ENCODE measurements at regions not wholly inside any gene's neighbourhood (a gene's known extent, or its start where the extent isn't known, plus 50 kb on each side); places are given as distances from the start of the nearest gene placed in this dataset.

- TF ChIP-seq BCL6B (tag by site-specific recombination; IDR thresholded peaks at IDR 0.05), result no peak
- TF ChIP-seq ZNF423 (tag by site-specific recombination; IDR thresholded peaks at IDR 0.05), result no peak
- no peak for TF ChIP-seq ZBTB20 (tag by site-specific recombination; IDR thresholded peaks at IDR 0.05)
- TF ChIP-seq, protein P1, sequence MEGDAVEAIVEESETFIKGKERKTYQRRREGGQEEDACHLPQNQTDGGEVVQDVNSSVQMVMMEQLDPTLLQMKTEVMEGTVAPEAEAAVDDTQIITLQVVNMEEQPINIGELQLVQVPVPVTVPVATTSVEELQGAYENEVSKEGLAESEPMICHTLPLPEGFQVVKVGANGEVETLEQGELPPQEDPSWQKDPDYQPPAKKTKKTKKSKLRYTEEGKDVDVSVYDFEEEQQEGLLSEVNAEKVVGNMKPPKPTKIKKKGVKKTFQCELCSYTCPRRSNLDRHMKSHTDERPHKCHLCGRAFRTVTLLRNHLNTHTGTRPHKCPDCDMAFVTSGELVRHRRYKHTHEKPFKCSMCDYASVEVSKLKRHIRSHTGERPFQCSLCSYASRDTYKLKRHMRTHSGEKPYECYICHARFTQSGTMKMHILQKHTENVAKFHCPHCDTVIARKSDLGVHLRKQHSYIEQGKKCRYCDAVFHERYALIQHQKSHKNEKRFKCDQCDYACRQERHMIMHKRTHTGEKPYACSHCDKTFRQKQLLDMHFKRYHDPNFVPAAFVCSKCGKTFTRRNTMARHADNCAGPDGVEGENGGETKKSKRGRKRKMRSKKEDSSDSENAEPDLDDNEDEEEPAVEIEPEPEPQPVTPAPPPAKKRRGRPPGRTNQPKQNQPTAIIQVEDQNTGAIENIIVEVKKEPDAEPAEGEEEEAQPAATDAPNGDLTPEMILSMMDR (tag by site-specific recombination; IDR thresholded peaks at IDR 0.05), result no peak
- TF ChIP-seq ZNF292 (tag by site-specific recombination; IDR thresholded peaks at IDR 0.05; ENCODE audit: borderline replicate concordance, low read depth), result no peak
- TF ChIP-seq, protein P2, sequence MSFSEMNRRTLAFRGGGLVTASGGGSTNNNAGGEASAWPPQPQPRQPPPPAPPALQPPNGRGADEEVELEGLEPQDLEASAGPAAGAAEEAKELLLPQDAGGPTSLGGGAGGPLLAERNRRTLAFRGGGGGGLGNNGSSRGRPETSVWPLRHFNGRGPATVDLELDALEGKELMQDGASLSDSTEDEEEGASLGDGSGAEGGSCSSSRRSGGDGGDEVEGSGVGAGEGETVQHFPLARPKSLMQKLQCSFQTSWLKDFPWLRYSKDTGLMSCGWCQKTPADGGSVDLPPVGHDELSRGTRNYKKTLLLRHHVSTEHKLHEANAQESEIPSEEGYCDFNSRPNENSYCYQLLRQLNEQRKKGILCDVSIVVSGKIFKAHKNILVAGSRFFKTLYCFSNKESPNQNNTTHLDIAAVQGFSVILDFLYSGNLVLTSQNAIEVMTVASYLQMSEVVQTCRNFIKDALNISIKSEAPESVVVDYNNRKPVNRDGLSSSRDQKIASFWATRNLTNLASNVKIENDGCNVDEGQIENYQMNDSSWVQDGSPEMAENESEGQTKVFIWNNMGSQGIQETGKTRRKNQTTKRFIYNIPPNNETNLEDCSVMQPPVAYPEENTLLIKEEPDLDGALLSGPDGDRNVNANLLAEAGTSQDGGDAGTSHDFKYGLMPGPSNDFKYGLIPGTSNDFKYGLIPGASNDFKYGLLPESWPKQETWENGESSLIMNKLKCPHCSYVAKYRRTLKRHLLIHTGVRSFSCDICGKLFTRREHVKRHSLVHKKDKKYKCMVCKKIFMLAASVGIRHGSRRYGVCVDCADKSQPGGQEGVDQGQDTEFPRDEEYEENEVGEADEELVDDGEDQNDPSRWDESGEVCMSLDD (tag by site-specific recombination; IDR thresholded peaks at IDR 0.05), result no peak
- no peak for TF ChIP-seq ZNF274 (IDR thresholded peaks at IDR 0.05; ENCODE audit: low read length)
- no peak for TF ChIP-seq ZNF274 (tag by site-specific recombination; IDR thresholded peaks at IDR 0.05; ENCODE audit: borderline replicate concordance)
- no peak for TF ChIP-seq ZNF830 (tag by site-specific recombination; IDR thresholded peaks at IDR 0.05; ENCODE audit: low read depth)
- no peak for TF ChIP-seq PATZ1 (tag by site-specific recombination; IDR thresholded peaks at IDR 0.05)
Measured at GRCh38 chr9:11443631-11444030, 830.8 kb upstream of the PTPRD start.

Measured in HEK293 (cell line).